ENCODE measurements at regions not wholly inside any gene's neighbourhood (a gene's known extent, or its start where the extent isn't known, plus 50 kb on each side); places are given as distances from the start of the nearest gene placed in this dataset.
"Not testable (repeated sequence)": the region's sequence is repeated elsewhere in the genome, so short reads cannot be mapped to it uniquely, and the experiment has no call there.

DNA sequence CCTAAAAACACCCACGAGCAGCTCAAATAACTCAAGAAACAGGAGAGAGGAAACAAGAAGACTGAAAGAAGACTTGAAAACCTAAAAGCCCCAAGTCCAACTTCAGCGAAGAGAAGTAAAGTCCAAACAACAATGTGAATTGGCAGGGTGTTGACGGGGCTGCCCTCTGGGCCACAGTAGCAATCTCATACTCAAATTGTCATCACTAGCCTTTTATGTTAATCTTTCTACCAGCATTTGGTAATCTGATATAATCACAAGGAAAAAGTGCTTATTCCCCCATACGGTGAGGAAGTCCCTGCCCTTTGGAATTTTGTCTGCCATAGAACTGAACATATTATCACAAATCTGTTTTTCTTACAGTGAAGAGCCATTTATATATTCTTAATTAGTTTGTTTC, 51.5 kb upstream of the IFNE start:
- Histone ChIP-seq H3K27ac (ENCODE audit: low read depth, low read length) (no peak overlapping the region), H3K36me3 (ENCODE audit: insufficient read depth, low read length) (no peaks in the 10 kb centered on the region), H3K9me3 (ENCODE audit: low read length) (no peaks in the 10 kb centered on the region), H3K4me1 (ENCODE audit: insufficient read depth, low read length) (no peaks in the 10 kb centered on the region), H3K4me3 (ENCODE audit: low read depth in 1 of 2, low read length in 2 of 2) (no peak overlapping the region), H3K27me3 (ENCODE audit: control insufficient read depth in 1 of 2, insufficient read depth in 2 of 2, low read length in 2 of 2) (no peaks in the 10 kb centered on the region), H3K9ac (ENCODE audit: low read length) (no peak overlapping the region)

DNA sequence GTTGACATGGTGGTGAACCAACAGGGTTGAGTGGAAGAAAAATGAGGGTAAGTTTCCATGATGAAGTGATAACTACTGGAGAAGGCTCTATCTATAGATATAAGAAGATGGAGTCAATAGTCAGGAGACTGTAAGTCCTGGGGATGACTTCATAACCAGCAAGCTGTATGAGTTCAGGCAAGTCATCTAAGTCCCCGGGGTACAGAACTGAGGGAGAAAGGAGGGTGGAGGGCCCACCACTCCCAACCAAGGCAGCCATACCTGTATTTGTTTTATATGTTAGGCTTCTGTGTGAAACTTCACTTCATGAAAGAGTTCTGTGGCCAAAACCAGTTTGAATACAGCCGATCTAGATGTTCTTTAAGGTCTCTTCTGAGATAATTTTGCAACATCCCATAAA, 53.3 kb upstream of the IFNE start:
- Histone ChIP-seq H3K27me3 (ENCODE audit: control insufficient read depth in 1 of 2, insufficient read depth in 2 of 2, low read length in 2 of 2) (no peaks in the 10 kb centered on the region), H3K9ac (ENCODE audit: low read length) (no peak overlapping the region), H3K36me3 (ENCODE audit: insufficient read depth, low read length) (no peaks in the 10 kb centered on the region), H3K4me3 (ENCODE audit: low read depth in 1 of 2, low read length in 2 of 2) (no peak overlapping the region), H3K4me1 (ENCODE audit: insufficient read depth, low read length) (no peaks in the 10 kb centered on the region), H3K27ac (ENCODE audit: low read depth, low read length) (no peak overlapping the region), H3K9me3 (ENCODE audit: low read length) (no peaks in the 10 kb centered on the region)

DNA sequence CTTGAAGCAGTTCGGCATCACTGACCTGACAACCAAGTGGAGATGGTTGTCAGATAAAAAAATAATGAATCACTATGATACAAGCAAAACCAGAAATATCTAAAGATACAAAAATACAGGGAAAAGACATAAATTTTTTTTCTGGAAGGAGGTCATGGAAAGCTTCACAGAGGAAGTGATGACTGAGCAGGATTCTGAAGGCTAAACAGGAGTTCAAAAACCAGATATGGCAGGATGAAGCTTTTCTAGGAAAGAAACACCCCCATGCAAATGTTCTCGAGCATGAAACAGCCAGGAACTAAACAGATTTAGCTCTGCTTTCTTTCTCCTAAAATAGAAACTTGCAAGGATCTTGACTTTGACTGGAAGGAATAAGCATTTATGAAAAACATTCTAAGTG, 60.7 kb upstream of the IFNE start:
- Histone ChIP-seq H3K27ac (ENCODE audit: low read depth, low read length) (no peak overlapping the region), H3K27me3 (ENCODE audit: control insufficient read depth in 1 of 2, insufficient read depth in 2 of 2, low read length in 2 of 2) (no peaks in the 10 kb centered on the region), H3K4me1 (ENCODE audit: insufficient read depth, low read length) (no peaks in the 10 kb centered on the region), H3K9ac (ENCODE audit: low read length) (no peak overlapping the region), H3K36me3 (ENCODE audit: insufficient read depth, low read length) (no peaks in the 10 kb centered on the region), H3K9me3 (ENCODE audit: low read length) (no peaks in the 10 kb centered on the region), H3K4me3 (ENCODE audit: low read depth in 1 of 2, low read length in 2 of 2) (no peak overlapping the region)

DNA sequence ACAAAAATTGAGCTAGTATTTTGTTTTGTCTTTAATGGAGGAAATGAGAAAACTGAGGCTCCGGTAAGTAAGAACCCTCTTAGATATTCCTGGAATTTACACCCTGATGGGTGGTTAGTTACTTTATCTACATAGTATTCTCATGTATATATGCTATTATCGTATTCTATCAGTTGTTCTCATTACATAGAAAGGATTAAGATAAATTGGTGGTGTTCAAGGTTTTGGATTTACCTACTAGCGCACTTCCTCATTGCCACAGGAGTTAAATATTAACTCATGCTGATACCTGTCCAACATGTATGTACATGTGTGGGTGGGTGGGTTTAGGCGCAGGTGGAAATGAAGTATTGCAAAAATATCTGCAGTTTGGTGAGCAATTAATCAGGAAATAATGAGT, 61.1 kb upstream of the IFNE start:
- Histone ChIP-seq H3K36me3 (ENCODE audit: insufficient read depth, low read length) (no peaks in the 10 kb centered on the region), H3K27me3 (ENCODE audit: control insufficient read depth in 1 of 2, insufficient read depth in 2 of 2, low read length in 2 of 2) (no peaks in the 10 kb centered on the region), H3K9ac (ENCODE audit: low read length) (no peak overlapping the region)

DNA sequence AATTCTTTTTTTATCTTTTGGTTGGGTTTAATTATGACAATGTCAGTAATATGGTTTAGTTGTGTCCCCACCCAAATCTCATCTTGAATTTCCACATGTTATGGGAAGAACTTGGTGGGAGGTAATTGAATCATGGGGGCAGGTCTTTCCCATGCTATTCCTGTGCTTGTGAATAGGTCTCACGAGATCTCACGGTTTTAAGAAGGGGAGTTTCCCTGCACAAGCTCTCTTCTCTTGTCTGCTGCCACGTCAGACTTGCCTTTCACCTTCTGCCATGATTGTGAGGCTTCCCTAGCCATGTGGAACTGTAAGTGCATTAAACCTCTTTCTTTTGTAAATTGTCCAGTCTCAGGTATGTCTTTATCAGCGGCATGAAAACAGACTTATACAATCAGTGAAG, 61.7 kb upstream of the IFNE start:
- not testable (repeated sequence) for H3K9ac ChIP-seq (ENCODE audit: low read length); H3K36me3 ChIP-seq (ENCODE audit: insufficient read depth, low read length); H3K27me3 ChIP-seq (ENCODE audit: control insufficient read depth in 1 of 2, insufficient read depth in 2 of 2, low read length in 2 of 2); H3K9me3 ChIP-seq (ENCODE audit: low read length); H3K27ac ChIP-seq (ENCODE audit: low read depth, low read length); H3K4me3 ChIP-seq (ENCODE audit: low read depth in 1 of 2, low read length in 2 of 2); H3K4me1 ChIP-seq (ENCODE audit: insufficient read depth, low read length)

More for the DNA sequence above, 61.1 kb upstream of the IFNE start:
- Histone ChIP-seq H3K27ac (ENCODE audit: low read depth, low read length) (no peak overlapping the region), H3K9me3 (ENCODE audit: low read length) (no peaks in the 10 kb centered on the region), H3K4me1 (ENCODE audit: insufficient read depth, low read length) (no peaks in the 10 kb centered on the region), H3K4me3 (ENCODE audit: low read depth in 1 of 2, low read length in 2 of 2) (no peak overlapping the region)

DNA sequence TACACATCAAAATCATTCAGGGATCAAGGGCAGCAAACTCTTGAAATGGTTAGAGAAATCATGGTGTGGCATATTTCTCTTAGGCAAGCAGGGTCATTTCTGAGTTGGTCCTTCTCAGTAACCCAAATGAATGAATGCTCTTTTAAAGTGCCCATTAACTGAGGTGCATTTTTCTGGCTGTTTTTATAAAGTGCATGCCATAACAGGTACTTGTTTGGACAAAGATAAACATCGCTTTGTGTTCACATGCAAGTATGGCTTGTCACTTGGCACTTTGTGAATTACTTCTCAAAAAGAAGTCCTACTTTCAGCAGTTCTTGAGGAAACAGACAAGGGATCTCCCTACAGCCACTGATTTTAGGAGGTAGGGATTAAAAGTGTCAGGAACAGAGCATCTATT, 64.8 kb upstream of the IFNE start:
- H3K27ac ChIP-seq (ENCODE audit: low read depth, low read length), result no peak overlapping the region
- H3K9me3 ChIP-seq (ENCODE audit: low read length), result no peaks in the 10 kb centered on the region
- H3K36me3 ChIP-seq (ENCODE audit: insufficient read depth, low read length), result no peaks in the 10 kb centered on the region
- no peak overlapping the region for H3K9ac ChIP-seq (ENCODE audit: low read length)
- no peak overlapping the region for H3K4me3 ChIP-seq (ENCODE audit: low read depth in 1 of 2, low read length in 2 of 2)
- H3K4me1 ChIP-seq (ENCODE audit: insufficient read depth, low read length), result no peaks in the 10 kb centered on the region
- H3K27me3 ChIP-seq (ENCODE audit: control insufficient read depth in 1 of 2, insufficient read depth in 2 of 2, low read length in 2 of 2), result no peaks in the 10 kb centered on the region

DNA sequence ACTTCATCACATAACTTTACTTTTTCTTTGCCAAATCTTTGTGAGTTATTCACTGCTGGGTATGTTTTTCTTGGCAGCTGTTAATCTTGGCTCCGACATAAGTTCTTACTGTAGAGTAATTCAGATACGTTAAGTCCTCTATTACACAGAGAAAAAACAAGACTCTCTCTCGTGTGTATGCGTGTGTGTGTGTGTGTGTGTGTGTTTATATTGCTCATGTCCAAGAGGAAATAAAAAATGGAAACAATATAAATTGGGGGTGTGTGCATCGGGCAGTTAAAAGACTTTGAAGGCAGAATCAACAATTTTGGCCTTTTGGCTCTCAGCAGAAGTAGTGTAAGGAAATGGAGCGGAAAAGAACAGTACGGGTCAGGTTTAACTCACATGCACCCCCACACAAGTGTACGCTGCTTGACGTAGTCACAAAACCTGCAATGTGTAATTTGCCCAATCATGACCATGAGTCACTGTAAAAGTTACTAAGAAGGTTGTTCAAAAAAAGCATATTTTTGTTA, 67.2 kb upstream of the IFNE start:
- no peaks in the 10 kb centered on the region for H3K4me1 ChIP-seq (ENCODE audit: insufficient read depth, low read length)
- no peaks in the 10 kb centered on the region for H3K27me3 ChIP-seq (ENCODE audit: control insufficient read depth in 1 of 2, insufficient read depth in 2 of 2, low read length in 2 of 2)
- no peak overlapping the region for H3K9ac ChIP-seq (ENCODE audit: low read length)
- no peaks in the 10 kb centered on the region for H3K9me3 ChIP-seq (ENCODE audit: low read length)
- H3K36me3 ChIP-seq (ENCODE audit: insufficient read depth, low read length), result no peaks in the 10 kb centered on the region
- H3K4me3 ChIP-seq (ENCODE audit: low read depth in 1 of 2, low read length in 2 of 2), result no peak overlapping the region
- no peak overlapping the region for H3K27ac ChIP-seq (ENCODE audit: low read depth, low read length)

DNA sequence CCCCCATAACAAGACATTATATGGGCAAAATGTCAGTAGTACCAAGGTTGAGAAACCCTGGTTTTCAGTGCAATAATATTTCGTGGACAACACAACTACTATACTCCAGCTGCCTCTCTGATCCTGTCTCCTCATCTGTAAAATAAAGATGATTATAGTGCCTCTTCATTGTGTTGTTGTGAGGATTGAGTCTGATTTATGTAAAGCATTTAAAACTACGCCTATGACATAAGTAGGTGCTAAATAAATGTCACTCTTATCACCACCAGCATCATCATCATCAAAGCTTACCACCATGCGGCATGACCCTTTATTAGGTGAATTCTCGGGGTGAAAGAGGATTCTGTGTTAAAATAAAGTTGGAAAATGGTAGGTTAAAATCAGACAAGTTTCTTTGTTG, 67.8 kb upstream of the IFNE start:
- Histone ChIP-seq H3K4me3 (ENCODE audit: low read depth in 1 of 2, low read length in 2 of 2) (no peak overlapping the region), H3K27ac (ENCODE audit: low read depth, low read length) (no peak overlapping the region), H3K9me3 (ENCODE audit: low read length) (no peaks in the 10 kb centered on the region), H3K4me1 (ENCODE audit: insufficient read depth, low read length) (no peaks in the 10 kb centered on the region), H3K9ac (ENCODE audit: low read length) (no peak overlapping the region), H3K36me3 (ENCODE audit: insufficient read depth, low read length) (no peaks in the 10 kb centered on the region), H3K27me3 (ENCODE audit: control insufficient read depth in 1 of 2, insufficient read depth in 2 of 2, low read length in 2 of 2) (no peaks in the 10 kb centered on the region)

DNA sequence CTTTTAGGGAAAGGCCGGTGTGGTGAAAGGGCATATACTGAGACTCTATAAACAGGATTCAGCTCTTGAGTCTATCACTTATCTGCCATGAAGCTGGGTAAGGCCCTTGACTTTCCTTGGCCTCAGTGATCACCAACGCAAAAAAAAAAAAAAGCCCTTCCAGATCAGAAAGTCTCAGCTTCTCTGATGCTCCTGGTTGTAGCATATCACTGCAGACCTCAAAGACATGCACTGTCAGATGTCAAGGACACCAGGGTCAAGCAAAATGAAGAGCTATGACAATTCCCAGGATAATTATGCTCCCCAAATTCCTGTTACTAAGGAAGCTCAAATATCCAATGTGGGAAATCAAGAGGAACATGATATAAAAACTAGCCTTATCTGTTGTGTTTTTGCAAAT, 68.3 kb upstream of the IFNE start:
- H3K4me3 ChIP-seq (ENCODE audit: low read depth in 1 of 2, low read length in 2 of 2), result no peak overlapping the region
- no peak overlapping the region for H3K9ac ChIP-seq (ENCODE audit: low read length)
- peaks cover 0 to 4% of the 10 kb centered on the region in 2 donors for H3K27me3 ChIP-seq (ENCODE audit: control insufficient read depth in 1 of 2, insufficient read depth in 2 of 2, low read length in 2 of 2)
- no peaks in the 10 kb centered on the region for H3K9me3 ChIP-seq (ENCODE audit: low read length)
- H3K27ac ChIP-seq (ENCODE audit: low read depth, low read length), result no peak overlapping the region
- H3K4me1 ChIP-seq (ENCODE audit: insufficient read depth, low read length), result no peaks in the 10 kb centered on the region
- no peaks in the 10 kb centered on the region for H3K36me3 ChIP-seq (ENCODE audit: insufficient read depth, low read length)

DNA sequence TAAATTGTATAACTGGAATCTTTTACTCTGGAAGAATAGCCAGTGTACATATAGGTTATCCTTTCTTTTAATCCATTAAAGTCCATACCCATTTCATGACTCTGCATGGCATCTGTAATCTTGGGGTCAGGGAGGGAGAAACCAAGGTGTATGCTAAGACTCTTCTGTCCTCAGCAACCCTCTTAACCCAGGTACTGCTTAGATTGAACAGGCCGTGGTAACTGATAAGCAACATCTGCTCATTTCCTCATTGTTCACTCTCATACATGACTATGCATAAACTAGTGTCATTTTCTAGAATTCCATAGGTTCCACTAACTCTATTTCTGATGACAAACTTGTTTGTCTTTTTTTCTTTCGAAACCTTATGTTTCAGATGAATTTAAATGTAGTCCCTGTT, 69.3 kb upstream of the IFNE start:
- Histone ChIP-seq H3K9me3 (ENCODE audit: low read length) (no peaks in the 10 kb centered on the region), H3K9ac (ENCODE audit: low read length) (no peak overlapping the region), H3K4me3 (ENCODE audit: low read depth in 1 of 2, low read length in 2 of 2) (no peak overlapping the region), H3K4me1 (ENCODE audit: insufficient read depth, low read length) (no peaks in the 10 kb centered on the region), H3K36me3 (ENCODE audit: insufficient read depth, low read length) (no peaks in the 10 kb centered on the region), H3K27me3 (ENCODE audit: control insufficient read depth in 1 of 2, insufficient read depth in 2 of 2, low read length in 2 of 2) (peaks cover 0 to 4% of the 10 kb centered on the region in 2 donors), H3K27ac (ENCODE audit: low read depth, low read length) (no peak overlapping the region)

DNA sequence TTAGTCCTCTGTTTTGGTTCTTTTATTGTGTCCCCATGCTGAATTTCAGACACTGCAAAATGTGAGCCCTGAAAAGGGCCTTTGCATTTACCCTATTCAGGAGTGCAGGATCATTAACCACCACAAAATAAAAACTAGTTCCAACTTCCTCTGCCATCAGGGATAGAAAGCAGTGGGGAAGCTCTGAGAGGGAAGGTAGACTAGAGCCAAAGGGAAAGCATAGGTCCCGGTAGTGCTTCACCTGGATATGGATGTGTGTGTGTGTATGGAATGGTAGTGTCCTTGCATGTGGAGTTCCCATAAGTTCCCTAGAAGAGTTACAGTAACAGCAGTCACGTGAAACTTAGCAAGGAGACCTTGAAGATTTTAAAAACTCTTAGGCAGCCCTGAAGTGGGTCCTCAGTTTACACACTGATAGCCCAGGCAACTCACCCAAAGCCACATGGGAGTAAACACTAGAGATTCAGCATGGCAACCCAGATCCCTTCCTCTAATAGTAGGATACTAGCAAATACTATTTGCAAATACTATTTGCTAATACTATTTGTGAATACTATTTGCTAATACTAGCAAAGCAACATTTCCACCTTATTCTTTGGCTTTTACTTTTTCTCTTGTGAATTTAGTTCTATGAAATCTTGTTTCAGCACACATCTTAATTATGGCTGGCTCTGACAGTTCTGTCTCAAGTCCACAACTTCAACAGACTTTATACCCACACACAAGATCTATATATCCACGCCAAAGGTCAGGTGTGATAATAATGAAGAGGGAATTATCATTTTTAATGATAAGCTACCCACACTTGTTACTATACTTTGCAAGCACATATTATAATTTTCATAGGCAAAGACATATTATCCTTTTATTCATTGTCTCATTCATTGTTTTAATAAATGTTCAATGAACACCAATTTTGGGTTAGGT, 70.4 kb upstream of the IFNE start:
- no peaks in the 10 kb centered on the region for H3K36me3 ChIP-seq (ENCODE audit: insufficient read depth, low read length)
- H3K4me1 ChIP-seq (ENCODE audit: insufficient read depth, low read length), result no peaks in the 10 kb centered on the region

DNA sequence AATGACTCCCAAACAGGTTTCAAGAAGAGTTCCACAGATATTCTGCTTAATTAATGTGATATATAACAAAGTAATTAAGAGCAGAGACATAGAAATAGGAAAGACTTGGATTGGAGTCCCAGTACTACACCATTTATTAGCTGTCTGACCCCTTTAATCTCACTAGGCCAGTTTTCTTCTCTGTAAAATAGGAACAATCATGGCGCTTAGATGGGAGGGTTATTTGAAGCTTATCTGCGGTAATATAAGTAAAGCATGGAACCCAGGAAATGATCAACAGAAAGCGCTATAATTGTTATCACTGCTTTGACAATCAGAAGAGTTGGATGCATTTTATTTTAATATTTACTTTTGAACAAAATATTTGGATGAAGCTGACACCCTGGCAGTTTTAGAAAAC, 71.3 kb upstream of the IFNE start:
- Histone ChIP-seq H3K9ac (ENCODE audit: low read length) (no peak overlapping the region), H3K27ac (ENCODE audit: low read depth, low read length) (no peak overlapping the region), H3K9me3 (ENCODE audit: low read length) (no peaks in the 10 kb centered on the region), H3K27me3 (ENCODE audit: control insufficient read depth in 1 of 2, insufficient read depth in 2 of 2, low read length in 2 of 2) (peaks cover 10 to 13% of the 10 kb centered on the region in 2 donors), H3K4me1 (ENCODE audit: insufficient read depth, low read length) (no peaks in the 10 kb centered on the region), H3K36me3 (ENCODE audit: insufficient read depth, low read length) (no peaks in the 10 kb centered on the region), H3K4me3 (ENCODE audit: low read depth in 1 of 2, low read length in 2 of 2) (no peak overlapping the region)

More for the DNA sequence above, 70.4 kb upstream of the IFNE start:
- Histone ChIP-seq H3K4me3 (ENCODE audit: low read depth in 1 of 2, low read length in 2 of 2) (no peak overlapping the region), H3K27me3 (ENCODE audit: control insufficient read depth in 1 of 2, insufficient read depth in 2 of 2, low read length in 2 of 2) (peaks cover 1 to 4% of the 10 kb centered on the region in 2 donors), H3K9ac (ENCODE audit: low read length) (no peak overlapping the region), H3K27ac (ENCODE audit: low read depth, low read length) (no peak overlapping the region), H3K9me3 (ENCODE audit: low read length) (no peaks in the 10 kb centered on the region)
